HepG2 (cell line): ENCODE measurements at regions not wholly inside any gene's neighbourhood (a gene's known extent, or its start where the extent isn't known, plus 50 kb on each side); places are given as distances from the start of the nearest gene placed in this dataset.

ENCODE experiments used
- ATF6 ChIP-seq: sonication (generic); formaldehyde crosslinking; conservative IDR thresholded peaks from 2 replicates; pipeline ENCODE4 v1.4.0; 2020; ENCODE audit warnings: missing genetic modification reagents
- BATF2 ChIP-seq: sonication (generic); formaldehyde crosslinking; IDR thresholded peaks from 2 replicates; pipeline ENCODE4 v1.8.0; 2022; ENCODE audit warnings: mild to moderate bottlenecking, missing genetic modification reagents, moderate library complexity
- CEBPZ ChIP-seq: IDR thresholded peaks from 2 replicates; pipeline ENCODE4 v1.6.1; 2012; ENCODE audit warnings: low read length, improper control_type of control experiment
- CSRNP1 ChIP-seq: sonication (generic); formaldehyde crosslinking; IDR thresholded peaks from 2 replicates; pipeline ENCODE4 v1.8.1; 2023; ENCODE audit warnings: mild to moderate bottlenecking, missing genetic modification reagents
- CSRNP2 ChIP-seq: sonication (generic); formaldehyde crosslinking; conservative IDR thresholded peaks from 2 replicates; pipeline ENCODE4 v1.8.0; 2022; ENCODE audit warnings: low read depth, missing genetic modification reagents
- GMEB2 ChIP-seq: IDR thresholded peaks from 2 replicates; pipeline ENCODE4 v1.6.1; 2016; ENCODE audit warnings: missing biosample characterization, missing genetic modification reagents, low read depth
- SMARCE1 ChIP-seq: fragments of 450-650 bp; IDR thresholded peaks from 2 replicates; pipeline ENCODE4 v1.6.1; 2017; ENCODE audit warnings: borderline replicate concordance
- ZBTB4 ChIP-seq: sonication (generic); formaldehyde crosslinking; IDR thresholded peaks from 2 replicates; pipeline ENCODE4 v1.4.0; 2020; ENCODE audit warnings: missing genetic modification reagents, mild to moderate bottlenecking, borderline replicate concordance
- ZBTB7B ChIP-seq: sonication (generic); formaldehyde crosslinking; IDR thresholded peaks from 2 replicates; pipeline ENCODE4 v1.4.0; 2020; ENCODE audit warnings: missing genetic modification reagents
- ZNF235 ChIP-seq: sonication (generic); formaldehyde crosslinking; IDR thresholded peaks from 2 replicates; pipeline ENCODE4 v1.8.1; 2023; ENCODE audit warnings: mild to moderate bottlenecking, missing genetic modification reagents, borderline replicate concordance
- ZNF333 ChIP-seq: sonication (generic); formaldehyde crosslinking; IDR thresholded peaks from 2 replicates; pipeline ENCODE4 v1.4.0; 2020; ENCODE audit warnings: mild to moderate bottlenecking, missing genetic modification reagents, borderline replicate concordance

- no peak for TF ChIP-seq CSRNP1 (CRISPR knock-in tag)
- no peak for TF ChIP-seq CEBPZ
- TF ChIP-seq ZNF333 (CRISPR knock-in tag): no peak
- no peak for TF ChIP-seq ZBTB4
- no peak for TF ChIP-seq ATF6 (CRISPR knock-in tag)
- TF ChIP-seq CSRNP2 (CRISPR knock-in tag): no peak
- TF ChIP-seq ZBTB7B (CRISPR knock-in tag): no peak
- TF ChIP-seq ZNF235 (CRISPR knock-in tag): no peak
- TF ChIP-seq SMARCE1: no peak
- TF ChIP-seq GMEB2: no peak
- TF ChIP-seq BATF2 (CRISPR knock-in tag): no peak
Measured at GRCh38 chr17:14014657-14015056, 54.6 kb upstream of the COX10 start (continued).
